Endothelial cell of umbilical vein (primary cell): ENCODE measurements at regions not wholly inside any gene's neighbourhood (a gene's known extent, or its start where the extent isn't known, plus 50 kb on each side); places are given as distances from the start of the nearest gene placed in this dataset.

ENCODE experiments used
- BruUV-seq: library from RNA; stranded (reverse); fragments of 400-500 nt; replicated peaks from 2 replicates; lab custom pipeline; 2021; lab: Mats Ljungman, UMichigan
- CTCF ChIA-PET: fragments of 300-600, 350-600 bp; sonication (Branson Sonifier 250); formaldehyde crosslinking; loops from one replicate; lab custom pipeline; 2021; ENCODE audit warnings: antibody characterized with exemption, inconsistent platforms; lab: Charles Lee
- POLR2A ChIA-PET: fragments of 300-600, 350-600 bp; sonication (Branson Sonifier 250); formaldehyde crosslinking; loops from one replicate; lab custom pipeline; 2021; ENCODE audit warnings: antibody characterized with exemption, inconsistent platforms; lab: Charles Lee
- DNase-seq: peaks from one replicate; pipeline ENCODE4 v3.0.0-alpha.2; 2011; ENCODE audit warnings: low read depth, low spot score
- FAIRE-seq: peaks from 2 replicates; lab custom pipeline; 2011; peaks lifted over from hg19 to GRCh38; lab: Jason Lieb, UNC
- H2AFZ ChIP-seq: 2 replicates; pipeline ENCODE4 v1.6.0; 2012; ENCODE audit warnings: low read depth, low read length, control low read depth, inconsistent platforms
- H3K27ac ChIP-seq: 2 replicates; pipeline ENCODE4 v1.5.1; 2011; ENCODE audit warnings: low read depth, mild to moderate bottlenecking, control low read depth, low read length, moderate library complexity; ENCODE audit not compliant: insufficient read depth
- H3K27me3 ChIP-seq, 2 experiments: 2 replicates each; pipeline versions ENCODE4 v1.6.0 to v1.6.1; 2011; ENCODE audit warnings: low read length in 2 of 2, mixed read lengths in 1 of 2; ENCODE audit not compliant: control insufficient read depth in 2 of 2, insufficient read depth in 2 of 2
- H3K36me3 ChIP-seq, 2 experiments: 2 replicates in 1 of 2; 3 replicates in 1 of 2; pipeline ENCODE4 v1.5.1; 2011; ENCODE audit warnings: low read length in 2 of 2, mild to moderate bottlenecking in 1 of 2, moderate library complexity in 1 of 2; ENCODE audit not compliant: control insufficient read depth in 2 of 2, insufficient read depth in 2 of 2; ENCODE audit errors: extremely low read depth in 1 of 2
- H3K4me1 ChIP-seq: 3 replicates; pipeline ENCODE4 v1.5.1; 2011; ENCODE audit warnings: mild to moderate bottlenecking, low read length; ENCODE audit not compliant: control insufficient read depth, insufficient read depth; ENCODE audit errors: extremely low read depth
- H3K4me2 ChIP-seq: 2 replicates; pipeline ENCODE4 v1.6.1; 2011; ENCODE audit warnings: low read length, control low read depth, mixed read lengths; ENCODE audit not compliant: insufficient read depth
- H3K4me3 ChIP-seq, 3 experiments: fragments of 200-600 bp in 1 of 3; sonication (generic), shearing (Covaris generic) in 1 of 3; replicated peaks in 1 of 3; 2 replicates each; pipeline ENCODE4 v1.5.1; 2011 to 2016; ENCODE audit warnings: control low read depth in 3 of 3, low read length in 3 of 3, mild to moderate bottlenecking in 2 of 3, inconsistent platforms in 1 of 3, low read depth in 1 of 3, moderate library complexity in 1 of 3; ENCODE audit not compliant: insufficient read depth in 1 of 3
- H3K79me2 ChIP-seq: 2 replicates; pipeline ENCODE4 v1.6.0; 2012; ENCODE audit warnings: low read length, inconsistent platforms; ENCODE audit not compliant: control insufficient read depth, insufficient read depth
- H3K9ac ChIP-seq: replicated peaks from 2 replicates; pipeline ENCODE3; 2011; ENCODE audit warnings: low read length, control low read depth; ENCODE audit not compliant: insufficient read depth; ENCODE audit errors: extremely low read depth
- H3K9me1 ChIP-seq: replicated peaks from 3 replicates; pipeline ENCODE4 v1.6.0; 2011; ENCODE audit warnings: mild to moderate bottlenecking, low read length; ENCODE audit not compliant: control insufficient read depth, insufficient read depth; ENCODE audit errors: extremely low read depth
- H3K9me3 ChIP-seq: replicated peaks from 2 replicates; pipeline ENCODE4 v1.5.1; 2012; ENCODE audit warnings: low read length, inconsistent platforms; ENCODE audit not compliant: control insufficient read depth, insufficient read depth
- H4K20me1 ChIP-seq: replicated peaks from 2 replicates; pipeline ENCODE3; 2011; ENCODE audit warnings: mild to moderate bottlenecking, low read length; ENCODE audit not compliant: control insufficient read depth, insufficient read depth; ENCODE audit errors: extremely low read depth
- CTCF ChIP-seq, 2 donors: IDR thresholded peaks; 1 replicate in 1 of 2; 2 replicates in 1 of 2; pipeline ENCODE4 v1.5.1; 2011; ENCODE audit warnings: low read length in 2 of 2, mild to moderate bottlenecking in 2 of 2, moderate library complexity in 2 of 2, control low read depth in 1 of 2, inconsistent platforms in 1 of 2, low read depth in 1 of 2; ENCODE audit not compliant: insufficient read depth in 1 of 2; ENCODE audit errors: extremely low read depth in 1 of 2
- EZH2 ChIP-seq: IDR thresholded peaks from 2 replicates; pipeline ENCODE4 v1.6.1; 2012; ENCODE audit warnings: borderline replicate concordance, low read depth, mild to moderate bottlenecking, moderate library complexity, low read length, inconsistent platforms; ENCODE audit not compliant: severe bottlenecking
- FOS ChIP-seq: IDR thresholded peaks from 2 replicates; pipeline ENCODE4 v1.6.1; 2011; ENCODE audit warnings: mild to moderate bottlenecking, low read length, moderate library complexity, borderline replicate concordance; ENCODE audit not compliant: insufficient read depth
- GATA2 ChIP-seq: IDR thresholded peaks from 2 replicates; pipeline ENCODE4 v1.7.0; 2011; ENCODE audit warnings: low read depth, mild to moderate bottlenecking, moderate library complexity, mixed read lengths, low read length; ENCODE audit not compliant: insufficient read length, insufficient read depth
- JUN ChIP-seq: IDR thresholded peaks from 2 replicates; pipeline ENCODE4 v1.6.1; 2011; ENCODE audit warnings: borderline replicate concordance, low read depth; ENCODE audit not compliant: insufficient read length, insufficient read depth
- MAX ChIP-seq: IDR thresholded peaks from 2 replicates; pipeline ENCODE4 v1.6.1; 2011; ENCODE audit not compliant: insufficient read depth, insufficient read length
- MYC ChIP-seq: IDR thresholded peaks from one replicate; pipeline ENCODE4 v1.6.1; 2011; ENCODE audit warnings: mild to moderate bottlenecking, low read depth, low read length
- POLR2A ChIP-seq: IDR thresholded peaks from 2 replicates; pipeline ENCODE4 v1.6.1; 2012; ENCODE audit warnings: low read depth, mild to moderate bottlenecking, control low read depth, low read length
- POLR2AphosphoS5 ChIP-seq: IDR thresholded peaks from 2 replicates; pipeline ENCODE4 v1.6.1; 2012; ENCODE audit warnings: low read depth, mild to moderate bottlenecking, control low read depth, low read length, moderate library complexity; ENCODE audit not compliant: insufficient read depth
- dilution Hi-C: fragments of 300-500 bp; cut with MboI; formaldehyde crosslinking; loops from one replicate; pipeline ENCODE4 v1.15.0; 2019; ENCODE audit warnings: low sequenced_read_pairs; ENCODE audit not compliant: extremely low pct_ligation_motif_present
- intact Hi-C: fragments of 100-400 bp; cut with micrococcal nuclease; formaldehyde crosslinking; loops from one replicate; pipeline ENCODE4 v1.10.0; 2022

GRCh38 chr13:106332621-106333020, 202.8 kb downstream of the EFNB2 start:
- TF ChIP-seq MAX (no peak), JUN (no peak), FOS (no peak), POLR2AphosphoS5 (no peak), EZH2 (no peak), POLR2A (no peak), GATA2 (no peak), MYC (no peak), CTCF (IDR thresholded peaks at IDR 0.05; ENCODE audit: extremely low read depth in 1 of 2, insufficient read depth in 1 of 2, low read depth in 1 of 2, low read length in 2 of 2) (no peak)
- no peaks in the 10 kb centered on the region for H3K4me1 ChIP-seq
- FAIRE-seq (no peak), DNase-seq (no peak)
- H3K27ac ChIP-seq, result no peak overlapping the region
- POLR2A ChIA-PET, result no interaction called here
- intact Hi-C loops (no loop called here), dilution Hi-C loops (no loop called here)
- H3K4me2 ChIP-seq, result no peak overlapping the region
- BruUV-seq, result no TSS peak
- H3K4me3 ChIP-seq, result no peak overlapping the region
- no peak overlapping the region for H3K9ac ChIP-seq
- H3K79me2 ChIP-seq, result no peaks in the 10 kb centered on the region
- CTCF ChIA-PET, result no interaction called here
- H3K36me3 ChIP-seq, result no peaks in the 10 kb centered on the region
- H4K20me1 ChIP-seq, result no peaks in the 10 kb centered on the region
- H3K9me1 ChIP-seq, result no peaks in the 10 kb centered on the region
- H3K27me3 ChIP-seq, result no peaks in the 10 kb centered on the region
- no peak overlapping the region for H2AFZ ChIP-seq
- no peaks in the 10 kb centered on the region for H3K9me3 ChIP-seq
